ENCODE measurements at regions not wholly inside any gene's neighbourhood (a gene's known extent, or its start where the extent isn't known, plus 50 kb on each side); places are given as distances from the start of the nearest gene placed in this dataset.

DNA sequence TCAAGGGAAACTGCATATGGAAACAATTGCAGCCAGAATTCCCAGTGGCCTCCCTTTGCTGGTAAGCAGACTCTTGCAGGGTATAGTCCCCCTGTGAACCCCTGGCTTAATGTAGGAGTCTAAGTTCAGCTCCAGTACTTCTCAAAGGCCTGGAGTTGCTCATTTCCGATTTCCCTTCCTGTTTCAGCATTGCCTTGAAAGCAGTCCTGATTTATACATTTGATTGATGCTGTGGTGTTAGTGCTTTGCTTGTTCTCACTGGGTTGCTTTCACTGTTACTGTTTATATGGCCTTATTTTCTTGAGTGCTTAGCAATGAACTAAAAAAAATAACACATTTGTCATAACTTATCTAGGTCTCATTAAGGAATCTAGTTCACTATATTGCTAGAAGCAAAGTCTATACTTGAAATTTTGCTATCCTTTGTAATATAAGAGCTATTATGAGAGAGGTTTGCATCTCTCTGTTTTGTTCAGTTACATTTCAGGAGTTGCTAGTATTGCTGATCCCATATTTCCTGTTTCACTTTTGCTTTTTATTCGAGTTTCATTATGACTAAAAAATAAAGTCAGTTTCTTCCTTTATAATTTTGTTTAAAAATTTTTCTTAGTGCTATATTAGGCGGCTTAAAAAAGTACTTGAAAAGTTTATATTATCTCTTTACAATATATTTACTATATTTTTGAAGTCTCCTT, 122.4 kb upstream of the NMUR2 start:
- FAIRE-seq (no peak), ATAC-seq (no peak)
- CTCF ChIA-PET = interaction anchor here (0.6 to 3.0 kb wide), 2 partner anchors 12 to 1437 kb away, joined by 4 to 12 read pairs; no protein-coding TSS in a partner anchor

GRCh38 chr5:152529440-152529839, 124.4 kb upstream of the NMUR2 start:
- FAIRE-seq (no peak), DNase-seq (ENCODE audit: low read depth in 1 of 2, low spot score in 1 of 2) (no peak), ATAC-seq (no peak)
- ChIA-PET POLR2A (no interaction called here), CTCF (interaction anchor here (1.8 kb wide), 1 partner anchor 1435 kb away, joined by 7 read pairs; no protein-coding TSS in a partner anchor)
- Histone ChIP-seq H3K4me3 (no peak overlapping the region), H3K27ac (no peak overlapping the region), H3K4me1 (no peaks in the 10 kb centered on the region), H3K9me3 (no peaks in the 10 kb centered on the region), H3K4me2 (no peak overlapping the region)
- TF ChIP-seq BCL3 (IDR thresholded peaks at IDR 0.05) (no peak), HOXA7 (CRISPR knock-in tag; IDR thresholded peaks at IDR 0.05) (no peak), HOXB13 (CRISPR knock-in tag; IDR thresholded peaks at IDR 0.05; ENCODE audit: low read depth) (no peak), MAZ (IDR thresholded peaks at IDR 0.05; ENCODE audit: borderline replicate concordance, low read depth, low read length) (no peak), ELK1 (IDR thresholded peaks at IDR 0.05; ENCODE audit: low read depth, low read length) (no peak), NFE2L2 (conservative IDR thresholded peaks at IDR 0.05; ENCODE audit: low read length) (no peak)

More for the DNA sequence above, 122.4 kb upstream of the NMUR2 start:
- H3K4me1 ChIP-seq = no peaks in the 10 kb centered on the region
- TF ChIP-seq RFX5 (IDR thresholded peaks at IDR 0.05) = no peak
- no peak for TF ChIP-seq NFE2L2 (conservative IDR thresholded peaks at IDR 0.05; ENCODE audit: low read length)
- TF ChIP-seq RCOR1 (IDR thresholded peaks at IDR 0.05; ENCODE audit: low read depth, low read length) = no peak
- TF ChIP-seq CEBPB (IDR thresholded peaks at IDR 0.05) = no peak
- TF ChIP-seq TFCP2L1 (CRISPR knock-in tag; IDR thresholded peaks at IDR 0.05) = no peak
- no peak for TF ChIP-seq NR3C1 (IDR thresholded peaks at IDR 0.05)
- TF ChIP-seq MYC (IDR thresholded peaks at IDR 0.05; ENCODE audit: borderline replicate concordance, low read length) = no peak
- no peak for TF ChIP-seq PHF8 (IDR thresholded peaks at IDR 0.05; ENCODE audit: borderline replicate concordance, low read depth)
- TF ChIP-seq FOSB (CRISPR knock-in tag; IDR thresholded peaks at IDR 0.05) = no peak
- TF ChIP-seq EHMT2 (IDR thresholded peaks at IDR 0.05; ENCODE audit: low read depth) = no peak
- TF ChIP-seq JUNB (IDR thresholded peaks at IDR 0.05) = no peak
- TF ChIP-seq JUN (IDR thresholded peaks at IDR 0.05) = no peak
- no peak for TF ChIP-seq NPAS2 (CRISPR knock-in tag; IDR thresholded peaks at IDR 0.05; ENCODE audit: borderline replicate concordance)
- no peak for TF ChIP-seq SMC3 (IDR thresholded peaks at IDR 0.05)
- TF ChIP-seq FOXS1 (CRISPR knock-in tag; IDR thresholded peaks at IDR 0.05) = no peak
- TF ChIP-seq, protein P1, sequence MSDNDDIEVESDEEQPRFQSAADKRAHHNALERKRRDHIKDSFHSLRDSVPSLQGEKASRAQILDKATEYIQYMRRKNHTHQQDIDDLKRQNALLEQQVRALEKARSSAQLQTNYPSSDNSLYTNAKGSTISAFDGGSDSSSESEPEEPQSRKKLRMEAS (IDR thresholded peaks at IDR 0.05) = no peak
- no peak for TF ChIP-seq USF2 (IDR thresholded peaks at IDR 0.05)
- TF ChIP-seq ESRRA (IDR thresholded peaks at IDR 0.05; ENCODE audit: borderline replicate concordance, low read length) = no peak
- no peak overlapping the region for H3K4me2 ChIP-seq
- no peak overlapping the region for H3K27ac ChIP-seq
- POLR2A ChIA-PET = no interaction called here
- 6% methylated on average over 3 of the region's 3 CpGs for WGBS (ENCODE audit: missing lambda C conversion rate)
- no peak for DNase-seq (ENCODE audit: low read depth in 1 of 2, low spot score in 1 of 2)
- H3K4me3 ChIP-seq = no peak overlapping the region
- no peaks in the 10 kb centered on the region for H3K9me3 ChIP-seq
